ENCODE measurements at regions not wholly inside any gene's neighbourhood (a gene's known extent, or its start where the extent isn't known, plus 50 kb on each side); places are given as distances from the start of the nearest gene placed in this dataset.

DNA sequence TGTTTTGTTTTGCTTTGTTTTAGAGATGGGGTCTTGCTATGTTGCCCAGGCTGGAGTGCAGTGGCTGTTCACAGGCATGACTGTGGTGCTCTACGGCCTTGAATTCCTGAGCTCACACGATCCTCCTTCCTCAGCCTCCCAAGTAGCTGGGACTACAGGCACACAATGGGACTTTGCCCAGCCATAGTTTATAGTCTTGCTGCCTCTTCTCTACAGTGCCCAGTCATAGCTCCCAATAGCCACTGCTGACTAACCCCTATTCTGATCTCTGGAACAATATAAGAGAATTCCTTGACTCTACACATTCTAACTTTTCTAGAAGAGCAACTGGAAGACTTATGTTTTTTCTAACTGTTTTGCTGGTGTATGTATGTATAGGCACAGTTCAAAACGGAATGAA lies 319.2 kb downstream of the PCDH7 start:
- no peaks in the 10 kb centered on the region for H3K4me1 Mint-ChIP-seq
- H3F3A ChIP-seq (ENCODE audit: low read depth), result peaks cover 28% of the 10 kb centered on the region
- no peak overlapping the region for H3K27ac Mint-ChIP-seq
- no peaks in the 10 kb centered on the region for H4K20me1 ChIP-seq (ENCODE audit: low read depth)
- no peak overlapping the region for H3K4me2 ChIP-seq
- no peak overlapping the region for H3K9ac ChIP-seq
- H3K4me1 ChIP-seq, result peaks cover 31% of the 10 kb centered on the region
- DNase-seq (ENCODE audit: low spot score), result no peak
- no peak overlapping the region for H3K27ac ChIP-seq
- H3K9me3 Mint-ChIP-seq, result no peaks in the 10 kb centered on the region
- TF ChIP-seq, protein P1, sequence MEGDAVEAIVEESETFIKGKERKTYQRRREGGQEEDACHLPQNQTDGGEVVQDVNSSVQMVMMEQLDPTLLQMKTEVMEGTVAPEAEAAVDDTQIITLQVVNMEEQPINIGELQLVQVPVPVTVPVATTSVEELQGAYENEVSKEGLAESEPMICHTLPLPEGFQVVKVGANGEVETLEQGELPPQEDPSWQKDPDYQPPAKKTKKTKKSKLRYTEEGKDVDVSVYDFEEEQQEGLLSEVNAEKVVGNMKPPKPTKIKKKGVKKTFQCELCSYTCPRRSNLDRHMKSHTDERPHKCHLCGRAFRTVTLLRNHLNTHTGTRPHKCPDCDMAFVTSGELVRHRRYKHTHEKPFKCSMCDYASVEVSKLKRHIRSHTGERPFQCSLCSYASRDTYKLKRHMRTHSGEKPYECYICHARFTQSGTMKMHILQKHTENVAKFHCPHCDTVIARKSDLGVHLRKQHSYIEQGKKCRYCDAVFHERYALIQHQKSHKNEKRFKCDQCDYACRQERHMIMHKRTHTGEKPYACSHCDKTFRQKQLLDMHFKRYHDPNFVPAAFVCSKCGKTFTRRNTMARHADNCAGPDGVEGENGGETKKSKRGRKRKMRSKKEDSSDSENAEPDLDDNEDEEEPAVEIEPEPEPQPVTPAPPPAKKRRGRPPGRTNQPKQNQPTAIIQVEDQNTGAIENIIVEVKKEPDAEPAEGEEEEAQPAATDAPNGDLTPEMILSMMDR (IDR thresholded peaks at IDR 0.05), result no peak
- TF ChIP-seq EZH2 (IDR thresholded peaks at IDR 0.05), result no peak
- no peak for TF ChIP-seq EZH2phosphoT487 (IDR thresholded peaks at IDR 0.05)
- H3K27me3 ChIP-seq, result no peaks in the 10 kb centered on the region
- no peak overlapping the region for H3K4me3 Mint-ChIP-seq
- H3K36me3 Mint-ChIP-seq, result no peaks in the 10 kb centered on the region
- H3K36me3 ChIP-seq, result no peaks in the 10 kb centered on the region
- no peaks in the 10 kb centered on the region for H3K9me3 ChIP-seq (ENCODE audit: low read depth)
- H3K27me3 Mint-ChIP-seq (ENCODE audit: insufficient read depth, low read depth), result no peaks in the 10 kb centered on the region
- no peaks in the 10 kb centered on the region for H3K79me2 ChIP-seq (ENCODE audit: low read depth)
- no peak overlapping the region for H3K4me3 ChIP-seq
- H2AFZ ChIP-seq (replicated peaks), result no peak overlapping the region

DNA sequence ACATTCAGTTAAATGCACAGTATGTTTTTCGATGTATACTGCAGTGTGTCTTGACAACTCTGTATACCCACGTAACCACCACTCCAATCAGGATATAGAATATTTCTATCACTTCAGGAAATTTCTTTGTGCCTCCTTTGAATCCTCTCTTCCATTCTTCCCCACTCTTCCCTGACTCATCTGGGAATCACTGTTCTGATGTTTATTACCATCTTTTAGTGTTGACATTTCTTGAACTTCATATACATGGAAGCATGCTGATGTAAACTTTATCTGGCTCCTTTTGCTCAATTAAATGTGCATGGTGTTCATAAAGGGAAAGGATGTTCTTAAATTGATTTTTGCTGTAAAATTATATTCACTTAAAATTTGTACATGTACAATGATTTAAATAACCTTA lies 319.9 kb downstream of the PCDH7 start:
- no peak for DNase-seq (ENCODE audit: low spot score)
- H3K4me1 Mint-ChIP-seq, result no peaks in the 10 kb centered on the region
- H3K9ac ChIP-seq, result no peak overlapping the region

DNA sequence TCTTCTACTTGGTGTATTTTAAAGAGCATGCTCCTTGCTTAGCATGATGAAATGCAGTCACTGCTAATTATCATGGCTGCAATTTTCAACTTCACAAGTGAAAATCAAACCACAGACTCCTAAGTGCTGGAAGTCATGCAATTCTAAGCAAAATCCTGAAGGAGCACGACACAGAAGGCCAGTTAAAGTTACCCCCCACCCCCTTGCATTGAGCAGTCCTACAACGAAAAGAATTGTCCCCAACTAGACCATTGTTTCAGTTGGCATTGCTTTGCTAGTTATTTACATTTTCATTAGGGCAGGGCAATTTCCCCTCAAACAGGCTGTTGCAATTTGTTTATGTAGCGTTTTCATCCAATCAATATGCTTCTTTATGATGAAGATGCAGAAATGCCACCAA lies 321.2 kb downstream of the PCDH7 start:
- no peaks in the 10 kb centered on the region for H3K27me3 Mint-ChIP-seq (ENCODE audit: insufficient read depth, low read depth)
- Histone ChIP-seq H3K27ac (peak overlapping the region; percentile 8), H2AFZ (replicated peaks) (peak overlapping the region; percentile 15), H3K9me3 (ENCODE audit: low read depth) (no peaks in the 10 kb centered on the region), H3K4me2 (peak overlapping the region; percentile 61), H4K20me1 (ENCODE audit: low read depth) (no peaks in the 10 kb centered on the region), H3K36me3 (no peaks in the 10 kb centered on the region), H3K79me2 (ENCODE audit: low read depth) (no peaks in the 10 kb centered on the region), H3K27me3 (no peaks in the 10 kb centered on the region), H3K4me1 (peaks cover 40% of the 10 kb centered on the region), H3F3A (ENCODE audit: low read depth) (peaks cover 30% of the 10 kb centered on the region), H3K4me3 (no peak overlapping the region), H3K9ac (no peak overlapping the region)
- no peak overlapping the region for H3K4me3 Mint-ChIP-seq
- H3K27ac Mint-ChIP-seq, result no peak overlapping the region
- DNase-seq (ENCODE audit: low spot score), result peak; percentile 39
- no peaks in the 10 kb centered on the region for H3K4me1 Mint-ChIP-seq
- H3K36me3 Mint-ChIP-seq, result no peaks in the 10 kb centered on the region
- TF ChIP-seq EZH2 (IDR thresholded peaks at IDR 0.05) (no peak), EZH2phosphoT487 (IDR thresholded peaks at IDR 0.05) (no peak)
- TF ChIP-seq, protein P1 (IDR thresholded peaks at IDR 0.05), result no peak
- H3K9me3 Mint-ChIP-seq, result no peaks in the 10 kb centered on the region

More for the DNA sequence above, 319.9 kb downstream of the PCDH7 start:
- no peak overlapping the region for H3K4me3 ChIP-seq
- Mint-ChIP-seq H3K4me3 (no peak overlapping the region), H3K27me3 (ENCODE audit: insufficient read depth, low read depth) (no peaks in the 10 kb centered on the region), H3K27ac (no peak overlapping the region), H3K36me3 (no peaks in the 10 kb centered on the region), H3K9me3 (no peaks in the 10 kb centered on the region)
- H3K36me3 ChIP-seq, result no peaks in the 10 kb centered on the region
- H3K27ac ChIP-seq, result no peak overlapping the region
- no peak overlapping the region for H2AFZ ChIP-seq (replicated peaks)
- H3K27me3 ChIP-seq, result no peaks in the 10 kb centered on the region
- TF ChIP-seq EZH2phosphoT487 (IDR thresholded peaks at IDR 0.05) (no peak), EZH2 (IDR thresholded peaks at IDR 0.05) (no peak)
- TF ChIP-seq, protein P1 (IDR thresholded peaks at IDR 0.05), result no peak
- H3K4me2 ChIP-seq, result no peak overlapping the region
- H3K4me1 ChIP-seq, result peaks cover 39% of the 10 kb centered on the region
- no peaks in the 10 kb centered on the region for H3K9me3 ChIP-seq (ENCODE audit: low read depth)
- H4K20me1 ChIP-seq (ENCODE audit: low read depth), result no peaks in the 10 kb centered on the region
- no peaks in the 10 kb centered on the region for H3K79me2 ChIP-seq (ENCODE audit: low read depth)
- peaks cover 30% of the 10 kb centered on the region for H3F3A ChIP-seq (ENCODE audit: low read depth)

Measured in neural progenitor cell (in vitro differentiated cells).